AG10803 (cell line): ENCODE measurements at regions not wholly inside any gene's neighbourhood (a gene's known extent, or its start where the extent isn't known, plus 50 kb on each side); places are given as distances from the start of the nearest gene placed in this dataset.
A peak's percentile ranks its signal among the peaks of the same experiment; 100 is the strongest.

Experiments
- DNase-seq: peaks from one replicate; pipeline ENCODE4 v3.0.0; 2010; ENCODE audit warnings: low read depth
- H3K4me3 ChIP-seq: 2 replicates; pipeline ENCODE4 v1.5.1; 2011; ENCODE audit warnings: mild to moderate bottlenecking, low read length, control low read depth
- CTCF ChIP-seq: conservative IDR thresholded peaks from 2 replicates; pipeline ENCODE4 v1.5.1; 2011; ENCODE audit warnings: mild to moderate bottlenecking, low read length, control low read depth, inconsistent platforms

- no peak for DNase-seq
- TF ChIP-seq CTCF = no peak
- no peak overlapping the region for H3K4me3 ChIP-seq
These were observed 586.4 kb downstream of the MAT2B start for GRCh38 chr5:164091836-164092235.

- H3K4me3 ChIP-seq = no peak overlapping the region
- DNase-seq = no peak
- TF ChIP-seq CTCF = no peak
These were observed 588.9 kb downstream of the MAT2B start for GRCh38 chr5:164094291-164094690.

GRCh38 chr5:164097749-164098148 is 592.3 kb downstream of the MAT2B start:
- TF ChIP-seq CTCF = no peak
- no peak overlapping the region for H3K4me3 ChIP-seq
- DNase-seq = no peak

- no peak for DNase-seq
- TF ChIP-seq CTCF = no peak
- H3K4me3 ChIP-seq = no peak overlapping the region
These were observed 593.1 kb downstream of the MAT2B start for GRCh38 chr5:164098531-164098930.

GRCh38 chr5:164098979-164099378 is 593.6 kb downstream of the MAT2B start:
- DNase-seq = no peak
- TF ChIP-seq CTCF = no peak
- H3K4me3 ChIP-seq = no peak overlapping the region

- no peak for DNase-seq
- no peak overlapping the region for H3K4me3 ChIP-seq
- no peak for TF ChIP-seq CTCF
These were observed 610.0 kb downstream of the MAT2B start for GRCh38 chr5:164115420-164115819.

- H3K4me3 ChIP-seq = no peak overlapping the region
- DNase-seq = peak; percentile 38
- TF ChIP-seq CTCF = no peak
These were observed 614.5 kb downstream of the MAT2B start for GRCh38 chr5:164119806-164120447.
